Ovary (tissue), 7 donors: ENCODE measurements at regions not wholly inside any gene's neighbourhood (a gene's known extent, or its start where the extent isn't known, plus 50 kb on each side); places are given as distances from the start of the nearest gene placed in this dataset.

Source experiments
- DNase-seq, 5 donors: peaks; one replicate each; pipeline ENCODE4 v3.0.0-alpha.2; 2019 to 2020
- H3K27ac ChIP-seq, 2 donors: fragments of 200-600 bp; one replicate each; pipeline versions ENCODE4 v1.5.1 to v1.8.0; 2019 to 2022
- H3K27me3 ChIP-seq: fragments of 200-600 bp; one replicate; pipeline ENCODE4 v1.8.0; 2022
- H3K36me3 ChIP-seq: fragments of 200-600 bp; sonication (generic); one replicate; pipeline ENCODE4 v1.5.1; 2019
- H3K4me1 ChIP-seq: one replicate; pipeline ENCODE4 v1.8.1; 2013; ENCODE audit warnings: mild to moderate bottlenecking, moderate library complexity; ENCODE audit not compliant: insufficient read depth
- H3K4me3 ChIP-seq: fragments of 200-600 bp; sonication (generic); one replicate; pipeline ENCODE4 v1.5.1; 2017
- H3K9me3 ChIP-seq, 2 donors: fragments of 200-600 bp in 1 of 2; sonication (generic) in 1 of 2; one replicate each; pipeline versions ENCODE4 v1.5.1 to v1.8.1; 2013 to 2019; ENCODE audit warnings: mild to moderate bottlenecking in 1 of 2, moderate library complexity in 1 of 2
- CTCF ChIP-seq, 3 donors: fragments of 450-650 bp in 2 of 3; fragments of 200-600 bp in 1 of 3; IDR thresholded peaks; one replicate each; pipeline versions ENCODE4 v1.5.1 to v1.8.0; 2016 to 2022; ENCODE audit warnings: antibody characterized with exemption in 3 of 3, mild to moderate bottlenecking in 1 of 3
- EP300 ChIP-seq: sonication (generic); formaldehyde crosslinking; IDR thresholded peaks from one replicate; pipeline ENCODE4 v1.6.1; 2017; ENCODE audit warnings: antibody characterized with exemption
- POLR2A ChIP-seq: fragments of 450-650 bp; IDR thresholded peaks from one replicate; pipeline ENCODE4 v1.6.1; 2017; ENCODE audit warnings: antibody characterized with exemption, mild to moderate bottlenecking, moderate library complexity
- WGBS, 3 donors: extraction: QIAGEN DNeasy Blood & Tissue Kit in 1 of 3; methylation state at CpG; one replicate each; pipeline versions ENCODE4 v1.1.5 to v1.1.7; 2013 to 2017; 5-methylcytosine and 5-hydroxymethylcytosine counted together
- intact Hi-C, 4 donors: fragments of 100-400 bp; cut with DNase I; formaldehyde crosslinking; loops; one replicate each; pipeline versions ENCODE4 v1.11.0 to v1.15.1; 2022 to 2023
- donor health status: DM: no; HTN: no; CAD: no; lungs with moderate emphysema.
- donor health status: DM: no; HTN: no; CAD: no.
- donor health status: Bipolar disorder and iron deficiency.
- donor health status: DM: no; HTN: no; CAD: no.
- donor health status: DM: yes; HTN: yes; CAD: no.

- intact Hi-C loops, result no loop called here
- WGBS, 3 donors, result 63 to 75% (median 69%) methylated on average over 12 of the region's 12 CpGs
Measured at GRCh38 chr17:74108126-74108705, 95.3 kb upstream of the RPL38 start.

GRCh38 chr17:74110467-74110866 lies 93.0 kb upstream of the RPL38 start:
- no peaks in the 10 kb centered on the region for H3K36me3 ChIP-seq
- DNase-seq, result no peak
- no peaks in the 10 kb centered on the region for H3K27me3 ChIP-seq
- 19 to 22% (median 21%) methylated on average over 10 of the region's 10 CpGs for WGBS, 3 donors
- H3K4me3 ChIP-seq, result no peak overlapping the region
- no peaks in the 10 kb centered on the region for H3K9me3 ChIP-seq
- TF ChIP-seq POLR2A (no peak), EP300 (no peak), CTCF (IDR thresholded peaks at IDR 0.05) (no peak)
- intact Hi-C loops, result no loop called here
- no peaks in the 10 kb centered on the region for H3K4me1 ChIP-seq
- no peak overlapping the region for H3K27ac ChIP-seq

More at GRCh38 chr17:74108126-74108705, 95.3 kb upstream of the RPL38 start:
- no peak overlapping the region for H3K27ac ChIP-seq
- TF ChIP-seq POLR2A (no peak), CTCF (IDR thresholded peaks at IDR 0.05) (no peak), EP300 (no peak)
- DNase-seq, result no peak
- H3K36me3 ChIP-seq, result no peaks in the 10 kb centered on the region
- no peaks in the 10 kb centered on the region for H3K27me3 ChIP-seq
- H3K4me1 ChIP-seq, result no peaks in the 10 kb centered on the region
- H3K4me3 ChIP-seq, result no peak overlapping the region
- no peaks in the 10 kb centered on the region for H3K9me3 ChIP-seq

GRCh38 chr17:74113326-74113725 lies 90.2 kb upstream of the RPL38 start:
- no peak overlapping the region for H3K27ac ChIP-seq
- 96 to 98% (median 97%) methylated on average over 35 to 41 of the region's 41 CpGs for WGBS, 3 donors
- no peaks in the 10 kb centered on the region for H3K9me3 ChIP-seq
- H3K27me3 ChIP-seq, result no peaks in the 10 kb centered on the region
- no peak for DNase-seq
- TF ChIP-seq CTCF (IDR thresholded peaks at IDR 0.05), result no peak
- no peak for TF ChIP-seq EP300
- TF ChIP-seq POLR2A, result no peak
- H3K4me3 ChIP-seq, result no peak overlapping the region
- H3K36me3 ChIP-seq, result no peaks in the 10 kb centered on the region
- intact Hi-C loops, result no loop called here
- H3K4me1 ChIP-seq, result no peaks in the 10 kb centered on the region

GRCh38 chr17:74113952-74114351 lies 89.5 kb upstream of the RPL38 start:
- H3K4me1 ChIP-seq, result no peaks in the 10 kb centered on the region
- H3K36me3 ChIP-seq, result no peaks in the 10 kb centered on the region
- DNase-seq, result no peak
- intact Hi-C loops, result no loop called here
- TF ChIP-seq POLR2A, result no peak
- no peak for TF ChIP-seq EP300
- no peak for TF ChIP-seq CTCF (IDR thresholded peaks at IDR 0.05)
- no peaks in the 10 kb centered on the region for H3K27me3 ChIP-seq
- no peaks in the 10 kb centered on the region for H3K9me3 ChIP-seq
- WGBS, 3 donors, result 73 to 80% (median 75%) methylated on average over 23 of the region's 23 CpGs
- no peak overlapping the region for H3K27ac ChIP-seq
- no peak overlapping the region for H3K4me3 ChIP-seq
